ENCODE measurements at regions not wholly inside any gene's neighbourhood (a gene's known extent, or its start where the extent isn't known, plus 50 kb on each side); places are given as distances from the start of the nearest gene placed in this dataset.

DNA sequence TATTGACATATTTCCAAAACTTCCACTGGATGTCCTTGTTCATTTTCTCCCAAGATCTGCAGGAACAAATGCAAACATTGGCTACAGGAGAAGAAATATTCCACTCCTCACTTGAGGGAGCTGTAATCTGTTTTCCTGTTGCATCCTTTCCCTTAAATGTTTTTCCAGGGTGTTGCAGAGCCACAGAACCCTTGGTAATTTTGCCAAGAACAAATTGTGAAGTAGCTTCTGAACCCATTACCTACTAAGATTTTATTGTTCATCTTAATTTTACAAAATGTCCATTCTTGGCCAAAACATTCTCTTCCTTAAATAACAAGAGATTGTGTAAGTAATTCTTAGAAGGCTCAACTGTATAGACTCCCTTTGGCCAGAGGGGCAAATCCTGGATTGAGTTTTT, 177.0 kb downstream of the GNAT3 start:
- Mint-ChIP-seq H3K27me3 (no peaks in the 10 kb centered on the region), H3K36me3 (no peaks in the 10 kb centered on the region)
- no peaks in the 10 kb centered on the region for H3K9me3 ChIP-seq (ENCODE audit: low read length)

DNA sequence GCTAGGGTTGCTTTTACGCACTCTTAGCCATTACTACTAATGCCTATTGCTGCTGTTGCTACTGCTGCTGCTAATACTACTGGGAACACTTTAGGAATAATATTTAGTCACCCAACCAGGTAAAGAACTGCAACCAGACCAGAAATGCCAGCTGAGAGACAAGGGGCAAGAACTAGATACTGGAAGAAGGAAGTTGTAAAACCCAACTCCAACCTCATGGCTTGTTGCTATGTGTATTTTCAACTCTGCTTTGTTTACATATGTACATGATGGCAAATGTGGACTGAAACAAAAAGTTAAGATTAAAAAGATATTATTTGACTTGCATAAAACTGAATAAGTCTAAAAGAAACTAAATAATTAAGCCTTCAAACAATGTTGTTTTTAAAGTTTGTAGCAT, 177.7 kb downstream of the GNAT3 start:
- Histone ChIP-seq H3K4me3 (ENCODE audit: low read length) (no peak overlapping the region), H3K27ac (ENCODE audit: low read depth, low read length) (no peak overlapping the region), H3K9me3 (ENCODE audit: low read length) (no peaks in the 10 kb centered on the region), H3K27me3 (ENCODE audit: insufficient read depth, low read length, poor library complexity, severe bottlenecking) (no peaks in the 10 kb centered on the region), H3K4me1 (ENCODE audit: insufficient read depth, low read length) (no peaks in the 10 kb centered on the region), H3K36me3 (ENCODE audit: insufficient read depth, low read length) (no peaks in the 10 kb centered on the region)
- Mint-ChIP-seq H3K4me3 (no peak overlapping the region), H3K4me1 (no peaks in the 10 kb centered on the region), H3K36me3 (no peaks in the 10 kb centered on the region), H3K27ac (no peak overlapping the region), H3K9me3 (peaks cover under 1 to 19% (median 5%) of the 10 kb centered on the region in 5 donors), H3K27me3 (no peaks in the 10 kb centered on the region)
- CTCF ChIA-PET: no interaction called here
- POLR2A ChIA-PET: no interaction called here
- DNase-seq: no peak

More for the DNA sequence above, 177.0 kb downstream of the GNAT3 start:
- ChIA-PET POLR2A (no interaction called here), CTCF (no interaction called here)
- Mint-ChIP-seq H3K27ac (no peak overlapping the region), H3K4me3 (no peak overlapping the region), H3K4me1 (no peaks in the 10 kb centered on the region), H3K9me3 (peaks cover 0 to 20% (median 6%) of the 10 kb centered on the region in 5 donors)
- Histone ChIP-seq H3K27ac (ENCODE audit: low read depth, low read length) (no peak overlapping the region), H3K36me3 (ENCODE audit: insufficient read depth, low read length) (no peaks in the 10 kb centered on the region), H3K27me3 (ENCODE audit: insufficient read depth, low read length, poor library complexity, severe bottlenecking) (no peaks in the 10 kb centered on the region), H3K4me3 (ENCODE audit: low read length) (no peak overlapping the region), H3K4me1 (ENCODE audit: insufficient read depth, low read length) (no peaks in the 10 kb centered on the region)
- DNase-seq: no peak

DNA sequence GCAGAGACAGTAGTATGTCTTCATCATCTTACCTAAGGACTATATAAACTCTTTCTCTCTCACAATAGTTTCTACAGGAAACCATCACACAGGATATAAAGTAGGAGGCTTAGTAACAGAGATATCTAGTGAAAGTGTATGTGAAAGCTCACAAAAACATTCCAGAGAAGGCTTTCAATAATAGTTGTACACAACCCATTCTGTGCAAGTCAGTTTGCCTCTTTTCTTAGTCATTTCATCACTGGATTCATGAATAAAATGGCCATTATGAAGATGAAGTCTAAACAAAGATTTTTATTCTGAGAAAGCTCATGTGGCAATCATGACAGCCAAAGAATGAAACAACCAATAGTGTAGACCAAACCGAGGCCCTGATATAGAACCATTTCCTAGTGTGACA, 178.8 kb downstream of the GNAT3 start:
- CTCF ChIA-PET: no interaction called here

DNA sequence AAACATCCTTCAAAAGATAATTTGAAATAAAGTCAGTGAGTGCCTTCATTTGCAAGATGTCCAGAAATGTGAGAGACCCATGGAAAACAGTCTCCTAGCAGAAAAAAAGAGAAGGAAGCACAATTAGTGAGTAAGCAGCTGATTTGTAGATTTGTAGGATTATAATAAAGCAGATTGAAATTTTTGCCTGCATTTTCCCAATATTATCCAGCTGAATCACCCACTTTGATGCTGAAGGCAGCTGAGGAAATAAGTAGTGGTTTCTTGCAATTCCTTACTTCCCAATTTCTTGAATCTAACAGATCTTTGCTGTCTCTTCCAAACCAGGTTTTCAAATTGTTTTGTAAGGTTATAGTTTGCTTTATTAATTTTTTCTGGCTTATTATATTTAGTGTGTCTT, 181.4 kb downstream of the GNAT3 start:
- no peaks in the 10 kb centered on the region for H3K27me3 ChIP-seq (ENCODE audit: insufficient read depth, low read length, poor library complexity, severe bottlenecking)
- H3K4me3 ChIP-seq (ENCODE audit: low read length): no peak overlapping the region
- Mint-ChIP-seq H3K4me1 (no peaks in the 10 kb centered on the region), H3K27me3 (no peaks in the 10 kb centered on the region), H3K4me3 (no peak overlapping the region), H3K9me3 (peaks cover 9 to 28% (median 18%) of the 10 kb centered on the region in 5 donors), H3K27ac (no peak overlapping the region), H3K36me3 (no peaks in the 10 kb centered on the region)
- no peaks in the 10 kb centered on the region for H3K9me3 ChIP-seq (ENCODE audit: low read length)
- no peak for DNase-seq
- ChIA-PET POLR2A (no interaction called here), CTCF (no interaction called here)
- H3K36me3 ChIP-seq (ENCODE audit: insufficient read depth, low read length): no peaks in the 10 kb centered on the region
- no peaks in the 10 kb centered on the region for H3K4me1 ChIP-seq (ENCODE audit: insufficient read depth, low read length)
- H3K27ac ChIP-seq (ENCODE audit: low read depth, low read length): no peak overlapping the region

More for the DNA sequence above, 178.8 kb downstream of the GNAT3 start:
- Histone ChIP-seq H3K27me3 (ENCODE audit: insufficient read depth, low read length, poor library complexity, severe bottlenecking) (no peaks in the 10 kb centered on the region), H3K27ac (ENCODE audit: low read depth, low read length) (no peak overlapping the region), H3K4me1 (ENCODE audit: insufficient read depth, low read length) (no peaks in the 10 kb centered on the region), H3K4me3 (ENCODE audit: low read length) (no peak overlapping the region), H3K9me3 (ENCODE audit: low read length) (no peaks in the 10 kb centered on the region), H3K36me3 (ENCODE audit: insufficient read depth, low read length) (no peaks in the 10 kb centered on the region)
- Mint-ChIP-seq H3K4me3 (no peak overlapping the region), H3K27ac (no peak overlapping the region), H3K4me1 (no peaks in the 10 kb centered on the region), H3K36me3 (no peaks in the 10 kb centered on the region), H3K27me3 (no peaks in the 10 kb centered on the region), H3K9me3 (peaks cover 4 to 21% (median 8%) of the 10 kb centered on the region in 5 donors)
- POLR2A ChIA-PET: no interaction called here
- DNase-seq: no peak

DNA sequence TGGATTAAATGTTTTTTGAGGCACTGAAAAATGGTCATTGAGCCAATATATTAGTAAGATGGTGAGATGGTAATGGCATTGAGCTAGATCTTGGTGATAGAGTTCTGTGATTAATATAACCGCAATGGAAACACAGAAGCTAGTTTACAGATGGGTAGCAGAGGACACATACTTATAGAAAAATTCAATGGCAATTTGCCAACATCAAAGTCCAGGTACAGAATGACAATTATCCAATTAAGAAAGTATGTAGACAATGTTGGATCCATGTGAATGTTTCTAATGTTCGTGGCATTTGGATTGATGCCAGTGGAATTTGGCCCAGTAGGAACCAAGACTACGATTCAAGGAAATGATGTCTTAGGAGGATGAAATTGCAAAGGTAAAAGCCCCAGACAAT, 187.8 kb downstream of the GNAT3 start:
- POLR2A ChIA-PET: no interaction called here
- Histone ChIP-seq H3K9me3 (ENCODE audit: low read length) (no peaks in the 10 kb centered on the region), H3K27ac (ENCODE audit: low read depth, low read length) (no peak overlapping the region), H3K4me3 (ENCODE audit: low read length) (no peak overlapping the region), H3K4me1 (ENCODE audit: insufficient read depth, low read length) (no peaks in the 10 kb centered on the region), H3K27me3 (ENCODE audit: insufficient read depth, low read length, poor library complexity, severe bottlenecking) (no peaks in the 10 kb centered on the region), H3K36me3 (ENCODE audit: insufficient read depth, low read length) (no peaks in the 10 kb centered on the region)
- CTCF ChIA-PET: no interaction called here
- no peak overlapping the region for H3K4me3 Mint-ChIP-seq
- DNase-seq: no peak
- peaks cover 7 to 34% (median 14%) of the 10 kb centered on the region in 5 donors for H3K9me3 Mint-ChIP-seq
- H3K36me3 Mint-ChIP-seq: no peaks in the 10 kb centered on the region
- H3K4me1 Mint-ChIP-seq: no peaks in the 10 kb centered on the region
- no peaks in the 10 kb centered on the region for H3K27me3 Mint-ChIP-seq
- no peak overlapping the region for H3K27ac Mint-ChIP-seq

DNA sequence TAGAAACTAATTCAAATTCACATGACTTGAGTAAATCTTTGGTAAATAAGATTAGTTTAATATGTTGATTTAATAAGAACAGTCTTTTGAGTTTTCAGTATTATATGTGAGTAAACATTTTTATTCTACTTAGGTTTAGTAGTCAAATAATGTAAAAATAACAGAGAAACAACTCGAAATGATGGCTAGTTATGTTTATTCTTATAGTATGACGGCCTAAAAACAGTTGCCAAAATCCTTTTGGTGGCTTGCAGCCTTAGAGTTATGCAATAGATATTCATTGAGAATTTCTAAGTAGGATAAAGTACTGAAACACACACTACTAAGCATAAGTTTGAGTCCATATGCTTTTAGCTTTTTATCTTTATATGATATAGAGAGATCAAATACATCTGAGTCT, 184.8 kb downstream of the GNAI1 start:
- Mint-ChIP-seq H3K36me3 (no peaks in the 10 kb centered on the region), H3K27me3 (no peaks in the 10 kb centered on the region), H3K4me1 (no peaks in the 10 kb centered on the region), H3K27ac (no peak overlapping the region), H3K4me3 (no peak overlapping the region), H3K9me3 (peaks cover 3 to 39% (median 8%) of the 10 kb centered on the region in 5 donors)
- CTCF ChIA-PET: no interaction called here
- Histone ChIP-seq H3K9me3 (ENCODE audit: low read length) (no peaks in the 10 kb centered on the region), H3K27me3 (ENCODE audit: insufficient read depth, low read length, poor library complexity, severe bottlenecking) (no peaks in the 10 kb centered on the region), H3K36me3 (ENCODE audit: insufficient read depth, low read length) (no peaks in the 10 kb centered on the region), H3K4me3 (ENCODE audit: low read length) (no peak overlapping the region), H3K27ac (ENCODE audit: low read depth, low read length) (no peak overlapping the region), H3K4me1 (ENCODE audit: insufficient read depth, low read length) (no peaks in the 10 kb centered on the region)
- DNase-seq: no peak
- POLR2A ChIA-PET: no interaction called here

DNA sequence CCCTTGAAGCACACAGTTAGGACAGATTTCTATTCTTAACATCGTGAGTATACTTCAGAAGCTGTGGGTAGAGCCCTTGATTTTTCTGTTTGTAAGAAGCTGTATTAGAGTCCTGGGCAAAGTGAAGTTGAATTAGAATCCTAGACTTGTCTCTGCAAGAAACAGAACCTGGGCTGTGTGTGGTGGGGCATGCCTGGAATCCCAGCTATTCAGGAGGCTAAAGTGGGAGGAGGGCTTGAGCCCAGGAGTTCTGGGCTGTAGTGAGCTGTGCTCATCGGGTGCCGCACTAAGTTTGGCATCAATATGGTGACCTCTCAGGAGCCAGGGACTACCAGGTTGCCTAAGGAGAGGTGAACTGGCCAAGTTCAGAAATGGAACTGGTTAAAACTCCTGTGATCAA, 183.4 kb downstream of the GNAI1 start:
- Mint-ChIP-seq H3K36me3 (no peaks in the 10 kb centered on the region), H3K27ac (no peak overlapping the region), H3K4me1 (no peaks in the 10 kb centered on the region), H3K27me3 (no peaks in the 10 kb centered on the region), H3K4me3 (no peak overlapping the region), H3K9me3 (peaks cover 3 to 39% (median 13%) of the 10 kb centered on the region in 5 donors)
- Histone ChIP-seq H3K4me3 (ENCODE audit: low read length) (no peak overlapping the region), H3K4me1 (ENCODE audit: insufficient read depth, low read length) (no peaks in the 10 kb centered on the region), H3K9me3 (ENCODE audit: low read length) (no peaks in the 10 kb centered on the region), H3K27me3 (ENCODE audit: insufficient read depth, low read length, poor library complexity, severe bottlenecking) (no peaks in the 10 kb centered on the region), H3K36me3 (ENCODE audit: insufficient read depth, low read length) (no peaks in the 10 kb centered on the region), H3K27ac (ENCODE audit: low read depth, low read length) (no peak overlapping the region)
- POLR2A ChIA-PET: no interaction called here
- CTCF ChIA-PET: no interaction called here
- DNase-seq: no peak

DNA sequence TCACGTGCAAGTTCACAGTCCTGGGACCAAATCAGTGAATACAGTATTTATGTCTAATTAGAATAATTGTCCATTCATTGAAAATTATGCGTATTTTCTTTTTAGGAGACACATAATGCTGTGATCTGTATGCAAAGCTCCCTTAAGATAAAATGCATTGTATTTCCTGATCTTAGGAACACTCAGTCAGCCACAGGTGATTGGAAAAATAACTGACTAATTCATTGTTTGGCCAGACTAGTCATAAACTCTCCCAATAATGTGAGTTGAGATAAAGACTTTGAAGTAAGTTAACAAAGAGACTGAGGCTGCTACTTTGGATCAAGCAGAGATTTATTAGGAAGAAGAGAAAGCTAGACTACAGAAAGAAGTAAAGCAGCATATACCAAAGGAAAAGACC, 182.2 kb downstream of the GNAI1 start:
- Mint-ChIP-seq H3K4me3 (no peak overlapping the region), H3K9me3 (peaks cover 3 to 39% (median 14%) of the 10 kb centered on the region in 5 donors), H3K4me1 (no peaks in the 10 kb centered on the region), H3K27ac (no peak overlapping the region), H3K36me3 (no peaks in the 10 kb centered on the region), H3K27me3 (no peaks in the 10 kb centered on the region)
- H3K4me3 ChIP-seq (ENCODE audit: low read length): no peak overlapping the region
- DNase-seq: no peak
- no peaks in the 10 kb centered on the region for H3K36me3 ChIP-seq (ENCODE audit: insufficient read depth, low read length)
- CTCF ChIA-PET: no interaction called here
- POLR2A ChIA-PET: no interaction called here
- no peaks in the 10 kb centered on the region for H3K27me3 ChIP-seq (ENCODE audit: insufficient read depth, low read length, poor library complexity, severe bottlenecking)
- H3K4me1 ChIP-seq (ENCODE audit: insufficient read depth, low read length): no peaks in the 10 kb centered on the region
- no peaks in the 10 kb centered on the region for H3K9me3 ChIP-seq (ENCODE audit: low read length)
- H3K27ac ChIP-seq (ENCODE audit: low read depth, low read length): no peak overlapping the region

DNA sequence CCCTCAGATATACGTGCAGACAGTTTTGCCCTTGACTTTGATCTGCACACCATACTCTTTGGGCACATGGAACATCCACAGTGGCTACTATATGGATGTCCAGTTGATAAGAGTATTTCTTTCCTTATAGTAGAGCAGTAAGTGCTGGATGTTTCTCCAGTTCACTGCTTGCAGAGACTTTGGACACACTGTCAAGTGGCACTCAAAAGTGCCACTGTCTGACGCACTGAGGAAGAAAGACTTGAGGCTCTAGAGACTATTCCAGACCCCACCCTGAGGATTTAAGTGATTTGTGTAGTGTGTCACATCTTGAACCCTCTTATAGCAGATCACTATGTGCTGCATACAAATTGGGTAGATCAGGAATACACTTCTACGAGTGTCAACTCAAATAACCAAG, 179.1 kb downstream of the GNAI1 start:
- Histone ChIP-seq H3K4me1 (ENCODE audit: insufficient read depth, low read length) (no peaks in the 10 kb centered on the region), H3K9me3 (ENCODE audit: low read length) (no peaks in the 10 kb centered on the region), H3K4me3 (ENCODE audit: low read length) (no peak overlapping the region), H3K27ac (ENCODE audit: low read depth, low read length) (no peak overlapping the region), H3K36me3 (ENCODE audit: insufficient read depth, low read length) (no peaks in the 10 kb centered on the region), H3K27me3 (ENCODE audit: insufficient read depth, low read length, poor library complexity, severe bottlenecking) (no peaks in the 10 kb centered on the region)
- ChIA-PET CTCF (no interaction called here), POLR2A (no interaction called here)
- H3K27me3 Mint-ChIP-seq: no peaks in the 10 kb centered on the region
- no peak for DNase-seq
- no peaks in the 10 kb centered on the region for H3K4me1 Mint-ChIP-seq
- H3K27ac Mint-ChIP-seq: no peak overlapping the region
- H3K36me3 Mint-ChIP-seq: no peaks in the 10 kb centered on the region
- H3K4me3 Mint-ChIP-seq: no peak overlapping the region
- peaks cover 4 to 40% (median 10%) of the 10 kb centered on the region in 5 donors for H3K9me3 Mint-ChIP-seq

All from CD8-positive, alpha-beta memory T cell (primary cell).